Adrenal gland (tissue), 9 donors: ENCODE measurements at regions not wholly inside any gene's neighbourhood (a gene's known extent, or its start where the extent isn't known, plus 50 kb on each side); places are given as distances from the start of the nearest gene placed in this dataset.

Experiments
- DNase-seq, 7 donors: peaks; one replicate each; pipeline ENCODE4 v3.0.0-alpha.2; 2019 to 2020
- H3K27ac ChIP-seq, 5 donors: fragments of 200-600 bp; sonication (generic) in 4 of 5; 1 replicate in 3 of 5; 2 replicates in 2 of 5; pipeline versions ENCODE4 v1.5.1 to v1.8.0; 2016 to 2020; ENCODE audit warnings: mild to moderate bottlenecking in 1 of 5
- H3K27me3 ChIP-seq: fragments of 200-600 bp; 2 replicates; pipeline ENCODE4 v1.8.0; 2021
- H3K36me3 ChIP-seq, 2 donors: fragments of 200-600 bp; replicated peaks in 1 of 2; 1 replicate in 1 of 2; 2 replicates in 1 of 2; pipeline versions ENCODE4 v1.5.1 to v1.8.0; 2018 to 2022
- H3K4me1 ChIP-seq, 2 donors: fragments of 200-600 bp; replicated peaks in 1 of 2; 1 replicate in 1 of 2; 2 replicates in 1 of 2; pipeline versions ENCODE4 v1.5.1 to v1.8.0; 2018 to 2021
- H3K4me3 ChIP-seq, 4 donors: fragments of 200-600 bp; sonication (generic) in 3 of 4; one replicate each; pipeline ENCODE4 v1.5.1; 2016 to 2018
- H3K9me3 ChIP-seq, 3 donors: fragments of 200-600 bp; sonication (generic) in 1 of 3; replicated peaks in 1 of 3; 1 replicate in 2 of 3; 2 replicates in 1 of 3; pipeline versions ENCODE4 v1.5.1 to v1.8.0; 2016 to 2021
- POLR2A ChIP-seq, 2 donors: fragments of 450-650 bp; IDR thresholded peaks; one replicate each; pipeline ENCODE4 v1.6.1; 2017; ENCODE audit warnings: antibody characterized with exemption in 2 of 2, mild to moderate bottlenecking in 2 of 2, moderate library complexity in 1 of 2
- WGBS, 4 donors: extraction: QIAGEN DNeasy Blood & Tissue Kit in 2 of 4; methylation state at CpG; one replicate each; pipeline versions ENCODE4 v1.1.5 to v1.1.7; 2013 to 2017; 5-methylcytosine and 5-hydroxymethylcytosine counted together
- intact Hi-C, 2 donors: fragments of 100-400 bp; cut with DNase I; formaldehyde crosslinking; loops; one replicate each; pipeline versions ENCODE4 v1.14.1 to v1.15.0; 2022 to 2023
- TF ChIP-seq, protein P1 (sequence below), 6 experiments: fragments of 450-650 bp in 4 of 6; fragments of 200-600 bp in 2 of 6; sonication (generic) in 1 of 6; IDR thresholded peaks; 1 replicate in 5 of 6; 2 replicates in 1 of 6; pipeline versions ENCODE4 v1.5.1 to v1.8.0; 2016 to 2021; ENCODE audit warnings: antibody characterized with exemption in 6 of 6, mild to moderate bottlenecking in 2 of 6, moderate library complexity in 1 of 6
- donor health status: healthy with polysubstance abuse.
- donor health status: Bipolar disorder and iron deficiency.
- donor health status: DM: yes; HTN: yes; CAD: no.
- donor health status: DM: no; HTN: no; CAD: no.
- donor health status: DM: no; HTN: no; CAD: no.

DNA sequence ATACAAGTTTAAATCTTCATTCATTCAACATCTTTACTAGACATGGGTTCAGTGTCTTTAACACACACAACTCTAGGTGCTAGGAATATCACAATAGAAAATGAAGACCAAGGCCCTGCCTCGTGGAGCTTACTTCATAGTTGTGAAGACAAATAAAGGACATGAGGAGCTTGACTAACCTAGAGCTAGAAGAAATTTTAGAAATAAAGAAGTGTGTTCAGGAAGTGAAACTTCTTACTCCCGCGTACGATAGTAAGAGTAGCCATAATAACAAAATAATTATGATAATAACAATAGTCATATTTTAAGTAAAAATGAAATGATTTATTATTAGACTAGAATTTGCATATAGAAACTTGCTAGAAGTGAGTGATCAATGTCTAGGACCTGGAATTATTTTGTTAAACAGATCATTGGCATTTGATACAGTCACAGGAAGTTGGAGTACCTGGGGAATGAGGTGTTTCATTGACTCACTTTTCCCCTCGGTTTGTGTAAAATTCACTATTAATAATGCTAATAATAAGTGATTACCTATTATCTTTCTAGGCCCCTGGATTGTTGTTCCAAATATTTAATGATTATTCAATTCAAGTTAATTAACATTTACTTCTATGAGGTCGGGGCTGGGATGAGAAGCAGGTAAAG lies 331.3 kb downstream of the NSG2 start:
- Histone ChIP-seq H3K27me3 (no peaks in the 10 kb centered on the region), H3K36me3 (no peaks in the 10 kb centered on the region), H3K4me1 (no peaks in the 10 kb centered on the region), H3K9me3 (no peaks in the 10 kb centered on the region), H3K27ac (no peak overlapping the region), H3K4me3 (no peak overlapping the region)
- intact Hi-C loops, result no loop called here
- TF ChIP-seq, protein P1, sequence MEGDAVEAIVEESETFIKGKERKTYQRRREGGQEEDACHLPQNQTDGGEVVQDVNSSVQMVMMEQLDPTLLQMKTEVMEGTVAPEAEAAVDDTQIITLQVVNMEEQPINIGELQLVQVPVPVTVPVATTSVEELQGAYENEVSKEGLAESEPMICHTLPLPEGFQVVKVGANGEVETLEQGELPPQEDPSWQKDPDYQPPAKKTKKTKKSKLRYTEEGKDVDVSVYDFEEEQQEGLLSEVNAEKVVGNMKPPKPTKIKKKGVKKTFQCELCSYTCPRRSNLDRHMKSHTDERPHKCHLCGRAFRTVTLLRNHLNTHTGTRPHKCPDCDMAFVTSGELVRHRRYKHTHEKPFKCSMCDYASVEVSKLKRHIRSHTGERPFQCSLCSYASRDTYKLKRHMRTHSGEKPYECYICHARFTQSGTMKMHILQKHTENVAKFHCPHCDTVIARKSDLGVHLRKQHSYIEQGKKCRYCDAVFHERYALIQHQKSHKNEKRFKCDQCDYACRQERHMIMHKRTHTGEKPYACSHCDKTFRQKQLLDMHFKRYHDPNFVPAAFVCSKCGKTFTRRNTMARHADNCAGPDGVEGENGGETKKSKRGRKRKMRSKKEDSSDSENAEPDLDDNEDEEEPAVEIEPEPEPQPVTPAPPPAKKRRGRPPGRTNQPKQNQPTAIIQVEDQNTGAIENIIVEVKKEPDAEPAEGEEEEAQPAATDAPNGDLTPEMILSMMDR (IDR thresholded peaks at IDR 0.05), result no peak
- no peak for TF ChIP-seq POLR2A (IDR thresholded peaks at IDR 0.05)
- no peak for DNase-seq
- WGBS, 4 donors, result 67 to 83% (median 76%) methylated on average over 6 of the region's 6 CpGs

DNA sequence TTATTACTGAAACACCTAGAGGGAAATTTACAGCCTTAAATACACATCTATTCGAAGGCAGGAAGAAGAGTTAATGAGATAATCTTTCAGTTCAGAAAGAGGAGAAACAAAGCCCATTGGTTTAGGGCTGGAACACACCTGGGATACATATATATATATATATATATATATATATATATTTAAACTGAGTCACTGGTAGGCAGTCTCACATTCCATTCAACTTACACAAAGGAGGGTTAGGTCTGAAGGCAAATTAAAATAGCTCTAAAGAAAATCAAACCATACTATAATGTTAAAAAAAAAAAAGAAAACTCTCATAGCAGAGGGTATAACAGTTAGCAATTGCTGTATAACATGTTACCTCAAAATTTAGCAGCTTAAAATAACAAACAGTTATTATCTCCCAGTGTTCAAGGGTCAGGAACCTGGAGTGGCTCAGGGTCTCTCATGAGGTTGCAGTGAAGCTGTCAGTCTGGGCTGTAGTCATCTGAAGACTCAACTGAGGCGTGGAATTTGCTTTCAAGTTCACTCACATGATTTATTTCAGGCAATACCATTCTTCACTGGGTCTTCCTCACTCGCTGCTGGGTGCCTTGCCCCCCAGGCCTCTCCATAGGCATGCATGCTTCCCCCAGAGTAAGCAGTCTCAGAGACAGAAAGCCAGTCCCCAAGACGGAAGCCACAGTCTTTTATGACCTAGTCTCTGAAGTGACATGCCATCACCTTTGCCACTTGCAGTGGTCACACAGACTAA lies 332.8 kb downstream of the NSG2 start:
- no peaks in the 10 kb centered on the region for H3K4me1 ChIP-seq
- H3K27me3 ChIP-seq, result no peaks in the 10 kb centered on the region
- no peaks in the 10 kb centered on the region for H3K36me3 ChIP-seq
- no peak for DNase-seq
- H3K4me3 ChIP-seq, result no peak overlapping the region
- no peak overlapping the region for H3K27ac ChIP-seq
- TF ChIP-seq POLR2A (IDR thresholded peaks at IDR 0.05), result no peak
- TF ChIP-seq, protein P1 (IDR thresholded peaks at IDR 0.05), result no peak
- intact Hi-C loops, result no loop called here
- WGBS, 4 donors, result 43 to 77% (median 63%) methylated on average over 4 of the region's 4 CpGs
- H3K9me3 ChIP-seq, result no peaks in the 10 kb centered on the region

DNA sequence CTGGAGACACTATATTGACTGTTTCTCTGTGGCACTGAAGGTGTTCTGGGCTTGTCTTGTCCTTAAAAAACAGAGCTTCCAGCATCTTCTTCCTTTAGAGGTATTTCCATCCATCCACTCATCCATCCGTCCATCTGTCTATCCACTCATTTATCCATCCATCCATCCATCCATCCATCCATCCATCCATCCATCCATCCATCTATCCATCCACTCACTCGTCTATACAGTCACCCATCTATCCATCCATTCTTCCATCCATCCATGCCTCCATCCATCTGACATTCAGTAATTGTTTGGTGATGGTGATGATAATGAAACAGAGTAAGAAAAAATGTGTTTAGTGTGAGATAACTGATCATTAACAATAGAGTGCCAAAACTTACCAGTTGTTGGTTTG lies 334.8 kb downstream of the NSG2 start:
- 45 to 59% (median 49%) methylated on average over 2 of the region's 2 CpGs for WGBS, 4 donors
- intact Hi-C loops, result no loop called here
- Histone ChIP-seq H3K4me3 (no peak overlapping the region), H3K36me3 (no peaks in the 10 kb centered on the region), H3K27ac (no peak overlapping the region), H3K9me3 (no peaks in the 10 kb centered on the region), H3K4me1 (no peaks in the 10 kb centered on the region), H3K27me3 (no peaks in the 10 kb centered on the region)
- TF ChIP-seq, protein P1 (IDR thresholded peaks at IDR 0.05), result no peak
- no peak for TF ChIP-seq POLR2A (IDR thresholded peaks at IDR 0.05)
- DNase-seq, result no peak

DNA sequence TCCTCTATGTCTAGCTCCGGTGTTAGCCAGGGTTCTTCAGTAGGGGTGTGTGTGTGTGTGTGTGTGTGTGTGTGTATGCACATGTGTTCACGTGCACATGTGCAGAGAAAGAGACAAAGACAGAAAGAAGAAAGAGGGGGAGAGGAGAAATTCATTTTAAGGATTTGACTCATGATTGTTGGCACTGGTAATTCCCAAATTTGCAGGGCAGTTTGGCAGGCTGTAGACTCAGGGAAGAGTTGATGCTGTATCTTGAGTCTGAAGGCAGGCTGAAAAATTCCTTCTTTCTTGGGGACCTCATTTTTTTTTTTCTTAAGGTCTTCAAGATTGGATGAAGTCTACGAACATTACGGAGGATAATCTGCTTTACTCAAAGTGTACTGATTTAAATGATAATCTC lies 335.7 kb downstream of the NSG2 start:
- WGBS, 4 donors, result 69 to 80% (median 79%) methylated on average over 4 of the region's 4 CpGs
- H3K36me3 ChIP-seq, result no peaks in the 10 kb centered on the region
- intact Hi-C loops, result no loop called here
- DNase-seq, result no peak
- no peaks in the 10 kb centered on the region for H3K27me3 ChIP-seq
- TF ChIP-seq POLR2A (IDR thresholded peaks at IDR 0.05), result no peak
- TF ChIP-seq, protein P1 (IDR thresholded peaks at IDR 0.05), result no peak
- no peaks in the 10 kb centered on the region for H3K9me3 ChIP-seq
- H3K4me1 ChIP-seq, result no peaks in the 10 kb centered on the region
- H3K27ac ChIP-seq, result no peak overlapping the region
- H3K4me3 ChIP-seq, result no peak overlapping the region
